ENCODE measurements at regions not wholly inside any gene's neighbourhood (a gene's known extent, or its start where the extent isn't known, plus 50 kb on each side); places are given as distances from the start of the nearest gene placed in this dataset.

GRCh38 chr6:119894811-119895210 lies 545.2 kb upstream of the MAN1A1 start:
- TF ChIP-seq EZH2 (IDR thresholded peaks at IDR 0.05; ENCODE audit: low read length) = no peak
- no peak for TF ChIP-seq CTCF (optimal IDR thresholded peaks at IDR 0.05 in 1 of 3, IDR thresholded peaks at IDR 0.05 in 1 of 3, conservative IDR thresholded peaks at IDR 0.05 in 1 of 3; ENCODE audit: extremely low read depth in 1 of 3, insufficient read depth in 2 of 3, low read length in 3 of 3)

Measured in keratinocyte (primary cell).